Inferior parietal cortex (tissue), 1 donor: ENCODE measurements at regions not wholly inside any gene's neighbourhood (a gene's known extent, or its start where the extent isn't known, plus 50 kb on each side); places are given as distances from the start of the nearest gene placed in this dataset.

Experiments
- DNase-seq: peaks from one replicate; pipeline ENCODE4 v3.0.0-alpha.2; 2016; ENCODE audit errors: extremely low spot score

DNA sequence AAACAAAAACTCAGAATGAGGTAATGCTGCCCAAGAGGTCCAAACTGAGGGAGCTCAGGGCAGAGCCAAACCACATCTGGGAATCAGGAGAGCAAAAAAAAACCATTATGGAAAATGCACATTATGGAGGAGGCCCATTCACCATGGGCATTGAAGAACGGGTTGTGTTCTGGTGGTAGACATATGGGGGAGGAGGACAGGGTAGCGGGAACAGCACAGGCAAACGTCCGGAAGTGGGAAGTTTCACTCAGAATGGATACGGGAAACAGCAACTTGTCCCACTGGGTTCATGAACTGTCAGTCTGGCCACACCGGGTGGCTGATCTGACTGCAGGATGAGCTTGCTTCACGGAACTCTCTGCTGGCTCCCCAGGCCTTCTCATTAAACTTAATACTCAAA is 139.7 kb downstream of the RRAGC start:
- DNase-seq, result no peak

DNA sequence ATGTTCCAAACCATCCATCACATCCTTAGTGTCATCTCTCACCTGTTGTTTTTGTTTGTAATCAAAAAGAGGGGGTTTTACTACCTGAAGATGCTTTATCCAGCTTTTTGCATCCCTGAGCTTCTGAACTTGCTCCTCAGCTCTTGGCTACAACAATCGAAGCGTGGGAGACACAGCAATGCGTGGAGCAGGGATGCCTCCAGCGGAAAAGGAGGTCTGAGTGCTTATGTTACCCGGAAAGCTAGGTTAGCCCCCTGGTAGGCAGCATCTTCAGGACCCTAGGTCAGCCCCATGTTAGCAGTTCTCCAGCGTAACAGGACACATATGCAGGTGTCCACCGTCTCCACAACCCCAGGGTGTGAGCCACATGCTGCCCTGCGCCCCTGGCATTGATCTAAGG is 141.5 kb downstream of the RRAGC start:
- peak; percentile 4 for DNase-seq

DNA sequence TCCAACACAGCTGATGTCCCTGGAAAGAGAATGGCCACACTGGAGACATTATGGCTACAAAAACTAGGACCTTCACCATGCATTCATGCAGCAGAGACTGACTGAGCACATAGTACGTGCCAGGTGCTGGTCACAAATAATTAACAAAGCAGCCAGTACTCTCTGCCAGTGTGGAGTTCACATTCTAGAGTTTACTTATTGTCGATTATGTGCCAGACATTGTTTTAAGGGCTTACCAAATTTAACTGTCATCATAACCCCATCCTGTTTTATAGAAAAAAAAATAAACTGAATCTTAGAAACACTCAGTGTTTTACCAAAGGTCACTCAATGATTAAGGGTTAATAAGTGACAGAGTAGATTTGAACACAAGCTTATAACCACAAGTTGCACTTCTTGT is 143.3 kb downstream of the RRAGC start:
- DNase-seq, result no peak

DNA sequence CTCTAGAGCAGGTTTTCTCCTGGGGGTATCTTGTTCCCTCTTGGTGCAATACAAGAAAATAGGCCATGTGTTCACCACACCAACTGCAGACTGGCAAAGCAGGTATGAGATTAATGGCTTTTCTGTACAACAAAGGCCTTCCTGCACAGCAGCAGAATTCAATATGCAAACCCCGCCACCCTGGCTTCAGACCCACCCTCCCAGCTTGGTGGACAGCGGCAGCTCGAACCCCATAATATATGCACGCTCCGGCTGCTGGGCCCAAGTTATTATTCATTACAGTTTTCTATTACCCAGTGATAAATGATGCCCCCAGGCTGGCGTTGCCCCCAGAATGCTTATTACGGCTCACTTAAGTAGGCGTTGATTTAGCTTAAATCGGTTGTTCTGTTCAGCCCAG is 144.2 kb downstream of the RRAGC start:
- no peak for DNase-seq

DNA sequence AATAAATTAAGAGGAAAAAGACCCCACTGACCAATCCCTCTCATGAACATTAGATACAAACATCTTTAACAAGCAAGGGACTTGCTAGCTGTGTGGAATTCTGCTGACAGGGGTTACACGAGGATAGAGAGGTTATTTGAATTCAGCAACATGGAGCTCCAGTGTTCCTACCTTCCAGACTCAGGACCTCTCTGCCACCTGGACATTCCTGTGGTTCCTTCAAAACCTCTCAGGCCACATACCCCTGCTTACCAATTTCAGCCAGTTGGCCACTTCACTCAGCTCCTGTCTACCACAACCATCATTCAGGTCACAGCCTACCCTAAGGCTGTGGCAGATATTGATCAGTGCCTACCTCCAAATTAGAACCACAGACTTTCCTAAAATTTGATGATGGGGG is 147.5 kb downstream of the RRAGC start:
- no peak for DNase-seq

GRCh38 chr1:38708701-38709258 is 150.8 kb downstream of the RRAGC start:
- no peak for DNase-seq

DNA sequence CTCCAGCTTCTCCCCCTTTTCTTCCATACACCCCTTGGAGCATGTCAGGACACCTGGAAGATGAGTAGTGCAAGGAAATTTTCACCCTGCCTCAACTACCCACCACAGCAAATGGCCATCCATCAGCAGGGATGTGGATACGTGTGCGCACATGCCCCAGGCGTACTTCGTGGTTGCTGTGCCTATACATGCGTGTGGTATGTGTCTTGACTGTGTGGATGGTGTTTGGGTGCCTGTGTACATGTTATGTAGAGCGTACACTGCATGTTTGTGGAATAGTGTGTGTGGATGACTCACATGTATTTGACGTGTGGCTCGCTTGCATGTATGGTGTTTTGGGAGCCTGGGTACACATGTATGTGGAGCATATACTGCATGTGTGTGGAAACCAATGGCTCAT is 158.5 kb downstream of the RRAGC start:
- DNase-seq, result no peak

GRCh38 chr1:38700077-38700470 is 159.5 kb downstream of the RRAGC start:
- no peak for DNase-seq

- DNase-seq, result no peak
These were observed 160.1 kb downstream of the RRAGC start for GRCh38 chr1:38699330-38700076.

- DNase-seq, result no peak
These were observed 162.2 kb downstream of the RRAGC start for GRCh38 chr1:38697387-38697786.

- DNase-seq, result no peak
These were observed 163.2 kb downstream of the RRAGC start for GRCh38 chr1:38696371-38696770.

DNA sequence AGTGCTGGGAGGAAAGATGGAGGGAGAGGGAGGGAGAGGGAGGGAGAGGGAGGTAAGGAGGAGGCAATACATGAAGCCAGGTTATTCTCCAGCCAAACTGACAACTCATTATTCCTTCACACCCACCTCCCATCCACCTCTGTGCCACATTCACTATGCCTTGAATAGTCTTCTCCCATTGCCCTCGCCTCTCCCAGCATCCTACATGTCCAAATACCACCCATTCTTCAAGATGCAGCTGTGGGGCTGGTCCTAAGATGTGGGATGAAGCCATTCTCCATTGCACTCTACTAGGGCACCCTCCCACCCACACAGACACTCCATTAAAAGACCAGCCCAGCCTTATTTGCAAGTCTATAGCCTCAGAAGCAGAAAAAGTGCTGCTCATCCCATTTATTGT is 165.8 kb downstream of the RRAGC start:
- no peak for DNase-seq

DNA sequence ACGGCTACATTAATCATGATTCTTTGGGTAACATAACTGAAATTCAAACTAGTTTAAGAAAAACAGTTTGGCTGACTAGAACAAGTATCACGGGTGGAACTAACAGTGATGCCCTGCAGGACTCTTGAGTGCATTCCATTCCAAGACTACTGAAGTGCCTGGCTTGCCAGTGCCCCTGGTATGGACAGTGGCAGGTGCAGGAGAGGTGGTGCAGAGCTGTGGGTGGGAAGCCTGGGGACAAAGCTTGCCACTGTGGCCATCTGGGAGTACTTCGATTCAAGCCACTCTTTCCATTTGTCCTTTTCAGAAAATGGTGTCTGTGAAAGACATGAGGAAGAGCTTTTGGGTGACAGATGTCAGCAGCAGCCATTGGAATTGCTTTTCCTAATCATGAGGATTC is 166.5 kb downstream of the RRAGC start:
- DNase-seq, result no peak

GRCh38 chr1:38690790-38691449 is 168.7 kb downstream of the RRAGC start:
- DNase-seq, result no peak

DNA sequence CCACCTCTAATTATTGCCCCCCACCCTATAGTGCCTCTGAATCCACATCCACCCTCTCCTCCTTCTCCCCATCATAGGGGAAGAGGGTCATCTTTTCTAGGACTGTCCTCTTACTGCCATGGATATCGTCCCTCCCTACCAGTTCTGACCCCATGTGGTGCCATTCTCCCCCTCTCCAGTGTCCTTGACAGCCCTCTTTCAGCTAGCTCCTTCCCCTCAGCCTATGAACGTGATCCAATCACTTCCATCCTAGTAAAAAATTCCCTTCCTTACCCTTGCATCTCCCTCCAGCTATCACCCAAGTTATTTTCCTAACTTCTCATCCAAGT is 172.7 kb downstream of the RRAGC start:
- no peak for DNase-seq

- DNase-seq, result no peak
These were observed 173.2 kb downstream of the RRAGC start for GRCh38 chr1:38686167-38686926.

DNA sequence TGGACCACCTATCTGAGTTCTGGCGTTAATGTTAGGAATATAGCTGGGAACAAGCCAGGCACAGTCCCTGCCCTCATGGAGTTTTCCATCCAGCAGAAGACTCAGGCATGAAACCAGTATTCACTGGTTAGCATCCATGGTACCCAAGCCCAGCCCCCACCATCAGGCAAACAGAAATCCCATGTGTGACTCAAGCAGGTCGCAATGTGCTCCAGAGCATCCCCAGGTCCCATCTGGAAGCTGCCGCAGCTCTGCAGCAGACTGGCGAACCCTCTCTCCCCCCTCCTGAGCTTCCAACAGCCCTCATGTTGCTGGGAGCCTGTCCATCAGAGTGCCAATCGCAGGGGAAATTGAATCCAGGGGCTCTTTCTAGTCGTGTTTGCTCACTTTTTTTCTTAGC is 174.2 kb downstream of the RRAGC start:
- DNase-seq, result no peak

GRCh38 chr1:38680801-38681510 is 178.6 kb downstream of the RRAGC start:
- no peak for DNase-seq

GRCh38 chr1:38677756-38678155 is 181.8 kb downstream of the RRAGC start:
- no peak for DNase-seq

- no peak for DNase-seq
These were observed 182.3 kb downstream of the RRAGC start for GRCh38 chr1:38677311-38677710.

DNA sequence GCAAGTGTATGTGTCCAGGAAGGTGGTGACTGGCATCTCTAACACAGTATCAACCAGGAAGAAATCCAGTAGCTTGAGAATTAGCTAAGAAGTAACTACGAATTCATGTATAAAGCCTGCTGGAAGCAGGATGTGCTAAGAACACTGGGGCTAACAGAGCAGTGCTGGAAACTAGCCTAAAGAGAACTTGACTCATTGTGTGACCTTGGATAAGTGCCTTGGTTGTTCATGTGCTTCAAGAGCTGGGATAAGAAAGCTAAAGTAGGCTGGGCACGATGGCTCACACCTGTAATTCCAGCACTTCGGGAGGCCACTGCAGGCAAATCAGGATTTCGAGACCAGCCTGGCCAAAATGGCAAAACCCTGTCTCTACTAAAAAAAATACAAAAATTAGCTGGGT is 186.9 kb downstream of the RRAGC start:
- no peak for DNase-seq

- no peak for DNase-seq
These were observed 188.4 kb downstream of the RRAGC start for GRCh38 chr1:38671221-38671620.
